ENCODE measurements at regions not wholly inside any gene's neighbourhood (a gene's known extent, or its start where the extent isn't known, plus 50 kb on each side); places are given as distances from the start of the nearest gene placed in this dataset.
"Not testable (repeated sequence)": the region's sequence is repeated elsewhere in the genome, so short reads cannot be mapped to it uniquely, and the experiment has no call there.

DNA sequence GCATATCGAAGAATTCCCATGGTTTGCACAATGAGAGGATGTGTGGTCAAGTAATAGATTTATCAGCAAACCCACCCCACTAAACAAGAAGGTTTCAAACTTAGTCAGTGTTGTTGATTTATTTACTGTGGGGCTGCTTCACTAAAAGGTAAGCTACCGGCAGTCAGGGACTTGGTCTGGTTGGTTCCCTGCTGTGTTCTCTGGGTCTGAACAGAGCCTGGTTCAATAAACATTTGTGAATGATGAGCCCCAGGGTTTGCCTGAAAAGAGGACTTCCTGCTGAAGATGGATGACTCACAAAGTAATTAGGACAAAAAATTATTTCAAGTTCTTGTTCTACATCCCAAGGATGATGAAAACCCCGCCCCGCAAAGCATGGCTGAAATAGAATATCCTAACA, 108.3 kb downstream of the SPP2 start:
- ChIA-PET CTCF (ENCODE audit: unreplicated experiment) (no interaction called here), POLR2A (interaction anchor here (0.7 to 0.8 kb wide), 3 partner anchors 21 to 117 kb away, joined by 3 read pairs; no protein-coding TSS in a partner anchor)
- H3K4me1 ChIP-seq (ENCODE audit: insufficient read depth, low read length, poor library complexity, severe bottlenecking), result no peaks in the 10 kb centered on the region
- intact Hi-C loops (cut with micrococcal nuclease; ENCODE audit: unreplicated experiment), result no loop called here
- BruUV-seq (replicated peaks), result no TSS peak
- no peak overlapping the region for H2AFZ ChIP-seq (ENCODE audit: low read length)
- TF ChIP-seq EZH2phosphoT487 (IDR thresholded peaks at IDR 0.05; ENCODE audit: borderline replicate concordance, low read depth, low read length), result no peak
- TF ChIP-seq, protein P1, sequence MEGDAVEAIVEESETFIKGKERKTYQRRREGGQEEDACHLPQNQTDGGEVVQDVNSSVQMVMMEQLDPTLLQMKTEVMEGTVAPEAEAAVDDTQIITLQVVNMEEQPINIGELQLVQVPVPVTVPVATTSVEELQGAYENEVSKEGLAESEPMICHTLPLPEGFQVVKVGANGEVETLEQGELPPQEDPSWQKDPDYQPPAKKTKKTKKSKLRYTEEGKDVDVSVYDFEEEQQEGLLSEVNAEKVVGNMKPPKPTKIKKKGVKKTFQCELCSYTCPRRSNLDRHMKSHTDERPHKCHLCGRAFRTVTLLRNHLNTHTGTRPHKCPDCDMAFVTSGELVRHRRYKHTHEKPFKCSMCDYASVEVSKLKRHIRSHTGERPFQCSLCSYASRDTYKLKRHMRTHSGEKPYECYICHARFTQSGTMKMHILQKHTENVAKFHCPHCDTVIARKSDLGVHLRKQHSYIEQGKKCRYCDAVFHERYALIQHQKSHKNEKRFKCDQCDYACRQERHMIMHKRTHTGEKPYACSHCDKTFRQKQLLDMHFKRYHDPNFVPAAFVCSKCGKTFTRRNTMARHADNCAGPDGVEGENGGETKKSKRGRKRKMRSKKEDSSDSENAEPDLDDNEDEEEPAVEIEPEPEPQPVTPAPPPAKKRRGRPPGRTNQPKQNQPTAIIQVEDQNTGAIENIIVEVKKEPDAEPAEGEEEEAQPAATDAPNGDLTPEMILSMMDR (conservative IDR thresholded peaks at IDR 0.05; ENCODE audit: low read length), result no peak
- DNase-seq (ENCODE audit: low spot score), result no peak
- H3K79me2 ChIP-seq (ENCODE audit: insufficient read depth, low read depth, low read length), result no peaks in the 10 kb centered on the region
- H4K20me1 ChIP-seq (ENCODE audit: insufficient read depth, low read length), result no peaks in the 10 kb centered on the region
- no peak overlapping the region for H3K4me3 ChIP-seq (ENCODE audit: low read depth, low read length, poor library complexity, severe bottlenecking)
- no peaks in the 10 kb centered on the region for H3K9me3 ChIP-seq (ENCODE audit: low read length)
- no peak overlapping the region for H3K4me2 ChIP-seq (ENCODE audit: low read length)
- no peaks in the 10 kb centered on the region for H3K36me3 ChIP-seq (ENCODE audit: insufficient read depth, low read length)
- no peaks in the 10 kb centered on the region for H3K9me2 ChIP-seq (ENCODE audit: insufficient read depth, low read length)
- no peak overlapping the region for H3K27ac ChIP-seq (ENCODE audit: low read depth, low read length, poor library complexity, severe bottlenecking)

DNA sequence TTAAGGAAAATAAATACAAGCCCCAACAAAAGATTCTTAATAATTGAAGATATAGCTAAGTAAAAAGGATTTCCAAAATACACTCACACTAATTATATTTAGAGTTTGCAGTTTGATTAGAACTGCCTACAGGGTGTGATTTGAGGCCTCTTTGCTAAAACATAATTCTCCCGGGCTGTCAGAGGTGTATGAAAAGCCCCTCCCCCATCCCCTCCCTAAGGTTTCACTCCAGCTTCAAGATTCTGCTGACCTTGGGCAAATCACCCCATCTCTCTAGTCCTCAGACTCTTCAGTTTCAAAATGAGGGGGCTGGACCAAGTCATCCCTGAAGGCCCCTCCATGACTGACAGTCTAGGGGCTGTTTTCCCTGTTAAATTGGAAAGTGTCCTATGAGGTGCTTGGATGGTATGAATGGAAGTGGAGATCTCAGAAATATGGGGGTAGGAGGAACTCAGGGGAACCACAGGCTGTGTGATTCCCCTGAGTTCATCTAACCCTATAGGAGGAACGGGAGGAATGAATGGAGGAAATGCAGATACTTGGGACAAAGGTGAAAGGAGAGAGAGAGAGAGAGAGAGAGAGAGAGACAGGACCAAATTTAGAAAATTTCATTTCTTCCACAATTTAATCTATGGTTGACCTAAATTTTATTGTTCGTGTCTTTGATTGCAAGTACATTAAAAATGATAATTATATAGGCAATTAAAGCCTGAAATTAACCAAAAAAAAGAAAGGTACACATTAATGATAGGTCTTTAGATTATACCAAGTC, 107.5 kb downstream of the SPP2 start:
- POLR2A ChIA-PET, result interaction anchor here (0.6 to 0.8 kb wide), 4 partner anchors 22 to 216 kb away, joined by 3 read pairs; no protein-coding TSS in a partner anchor
- intact Hi-C loops (cut with micrococcal nuclease; ENCODE audit: unreplicated experiment), result no loop called here
- no TSS peak for BruUV-seq (replicated peaks)

DNA sequence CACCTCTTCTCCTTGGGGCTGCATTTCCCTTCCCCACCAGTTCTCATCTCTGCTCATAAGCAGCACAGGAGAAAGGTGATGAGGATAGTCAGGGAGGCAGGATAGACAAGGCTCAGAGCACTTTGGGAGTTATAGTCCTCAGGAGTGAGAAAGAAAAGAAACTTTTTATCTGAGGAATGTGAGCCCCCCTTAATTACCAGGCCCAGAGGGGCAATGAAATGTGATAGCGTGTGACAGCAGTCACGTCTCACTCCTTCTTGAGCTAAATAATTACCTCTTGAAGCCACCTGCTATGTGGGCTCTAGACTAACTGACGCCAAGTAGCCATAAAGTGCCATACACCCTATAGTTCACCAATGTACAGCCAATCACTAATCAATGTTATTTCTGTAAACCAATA, 105.8 kb downstream of the SPP2 start:
- no peaks in the 10 kb centered on the region for H3K4me1 ChIP-seq (ENCODE audit: insufficient read depth, low read length, poor library complexity, severe bottlenecking)
- POLR2A ChIA-PET, result no interaction called here
- intact Hi-C loops (cut with micrococcal nuclease; ENCODE audit: unreplicated experiment), result no loop called here
- no peaks in the 10 kb centered on the region for H3K36me3 ChIP-seq (ENCODE audit: insufficient read depth, low read length)
- H2AFZ ChIP-seq (ENCODE audit: low read length), result no peak overlapping the region
- no peak for DNase-seq (ENCODE audit: low spot score)
- CTCF ChIA-PET (ENCODE audit: unreplicated experiment), result no interaction called here
- H3K79me2 ChIP-seq (ENCODE audit: insufficient read depth, low read depth, low read length), result no peaks in the 10 kb centered on the region
- H3K27ac ChIP-seq (ENCODE audit: low read depth, low read length, poor library complexity, severe bottlenecking), result no peak overlapping the region
- H4K20me1 ChIP-seq (ENCODE audit: insufficient read depth, low read length), result no peaks in the 10 kb centered on the region
- no peak for TF ChIP-seq EZH2phosphoT487 (IDR thresholded peaks at IDR 0.05; ENCODE audit: borderline replicate concordance, low read depth, low read length)
- TF ChIP-seq, protein P1 (conservative IDR thresholded peaks at IDR 0.05; ENCODE audit: low read length), result no peak
- H3K9me2 ChIP-seq (ENCODE audit: insufficient read depth, low read length), result no peaks in the 10 kb centered on the region
- H3K9me3 ChIP-seq (ENCODE audit: low read length), result no peaks in the 10 kb centered on the region
- H3K4me3 ChIP-seq (ENCODE audit: low read depth, low read length, poor library complexity, severe bottlenecking), result no peak overlapping the region
- no peak overlapping the region for H3K4me2 ChIP-seq (ENCODE audit: low read length)
- no TSS peak for BruUV-seq (replicated peaks)

More for the DNA sequence above, 107.5 kb downstream of the SPP2 start:
- no peaks in the 10 kb centered on the region for H4K20me1 ChIP-seq (ENCODE audit: insufficient read depth, low read length)
- CTCF ChIA-PET (ENCODE audit: unreplicated experiment), result no interaction called here
- no peaks in the 10 kb centered on the region for H3K36me3 ChIP-seq (ENCODE audit: insufficient read depth, low read length)
- no peak for DNase-seq (ENCODE audit: low spot score)
- no peak overlapping the region for H3K4me2 ChIP-seq (ENCODE audit: low read length)
- H3K27ac ChIP-seq (ENCODE audit: low read depth, low read length, poor library complexity, severe bottlenecking), result no peak overlapping the region
- no peaks in the 10 kb centered on the region for H3K4me1 ChIP-seq (ENCODE audit: insufficient read depth, low read length, poor library complexity, severe bottlenecking)
- no peak overlapping the region for H3K4me3 ChIP-seq (ENCODE audit: low read depth, low read length, poor library complexity, severe bottlenecking)
- no peaks in the 10 kb centered on the region for H3K9me2 ChIP-seq (ENCODE audit: insufficient read depth, low read length)
- no peaks in the 10 kb centered on the region for H3K79me2 ChIP-seq (ENCODE audit: insufficient read depth, low read depth, low read length)
- H3K9me3 ChIP-seq (ENCODE audit: low read length), result no peaks in the 10 kb centered on the region
- H2AFZ ChIP-seq (ENCODE audit: low read length), result no peak overlapping the region
- TF ChIP-seq EZH2phosphoT487 (IDR thresholded peaks at IDR 0.05; ENCODE audit: borderline replicate concordance, low read depth, low read length), result no peak
- TF ChIP-seq, protein P1 (conservative IDR thresholded peaks at IDR 0.05; ENCODE audit: low read length), result no peak

DNA sequence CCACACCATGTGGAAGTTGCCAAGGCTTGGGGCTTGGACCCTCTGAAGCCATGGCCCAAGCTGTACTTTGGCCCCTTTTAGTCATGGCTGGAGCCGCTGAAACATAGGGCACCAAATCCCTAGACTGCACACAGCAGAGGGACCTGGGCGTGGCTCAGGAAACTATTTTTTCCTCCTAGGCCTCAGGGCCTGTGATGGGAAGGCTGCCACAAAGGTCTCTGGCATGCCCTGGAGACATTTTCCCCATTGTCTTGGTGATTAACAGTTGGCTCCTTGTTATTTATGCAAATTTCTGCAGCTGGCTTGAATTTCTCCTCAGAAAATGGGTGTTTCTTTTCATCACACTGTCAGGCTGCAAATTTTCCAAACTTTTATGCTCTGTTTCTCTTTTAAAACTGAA, 102.3 kb downstream of the SPP2 start:
- BruUV-seq (replicated peaks); H3K4me1 ChIP-seq (ENCODE audit: insufficient read depth, low read length, poor library complexity, severe bottlenecking); intact Hi-C loops (cut with micrococcal nuclease; ENCODE audit: unreplicated experiment); H2AFZ ChIP-seq (ENCODE audit: low read length); H3K4me2 ChIP-seq (ENCODE audit: low read length); H3K4me3 ChIP-seq (ENCODE audit: low read depth, low read length, poor library complexity, severe bottlenecking); H3K27ac ChIP-seq (ENCODE audit: low read depth, low read length, poor library complexity, severe bottlenecking); DNase-seq (ENCODE audit: low spot score); CTCF ChIA-PET (ENCODE audit: unreplicated experiment); H3K9me3 ChIP-seq (ENCODE audit: low read length); H3K79me2 ChIP-seq (ENCODE audit: insufficient read depth, low read depth, low read length); POLR2A ChIA-PET; H4K20me1 ChIP-seq (ENCODE audit: insufficient read depth, low read length); H3K9me2 ChIP-seq (ENCODE audit: insufficient read depth, low read length); H3K36me3 ChIP-seq (ENCODE audit: insufficient read depth, low read length): not testable (repeated sequence)
